ENCODE measurements at regions not wholly inside any gene's neighbourhood (a gene's known extent, or its start where the extent isn't known, plus 50 kb on each side); places are given as distances from the start of the nearest gene placed in this dataset.

DNA sequence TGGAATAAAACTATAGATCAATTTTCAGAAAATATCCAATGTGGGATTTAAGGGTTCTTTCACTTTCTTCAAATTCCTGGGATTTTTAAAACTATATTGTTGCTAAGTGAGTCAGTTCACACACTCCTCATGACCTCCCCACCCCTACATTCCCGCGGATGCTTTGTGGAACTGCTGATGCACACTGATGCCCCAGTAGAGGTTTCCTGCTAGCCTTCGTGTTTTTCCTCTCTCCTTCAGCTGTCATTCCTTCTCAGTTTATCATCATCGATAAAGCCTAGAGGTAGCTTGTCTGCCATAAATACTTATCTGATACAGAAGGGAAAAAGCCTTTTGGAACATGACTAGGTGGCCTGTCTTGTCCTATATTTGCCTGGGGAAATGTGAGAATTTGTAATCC, 67.4 kb upstream of the GALNT5 start:
- no peaks in the 10 kb centered on the region for H3K36me3 ChIP-seq (ENCODE audit: control insufficient read depth, insufficient read depth, low read length)
- H3K4me1 ChIP-seq (ENCODE audit: control insufficient read depth, insufficient read depth, low read length), result no peaks in the 10 kb centered on the region
- POLR2A ChIA-PET, result no interaction called here
- H3K27me3 ChIP-seq (ENCODE audit: control insufficient read depth, insufficient read depth, low read length), result no peaks in the 10 kb centered on the region
- CTCF ChIA-PET, result no interaction called here
- BruUV-seq (replicated peaks), result no TSS peak
- intact Hi-C loops (cut with micrococcal nuclease; ENCODE audit: unreplicated experiment), result loop anchor here (5.0 kb wide), 2 partner anchors 593 to 1823 kb away; no protein-coding TSS in a partner anchor
- no peaks in the 10 kb centered on the region for H3K9me3 ChIP-seq (ENCODE audit: control insufficient read depth, insufficient read depth, low read depth, low read length)
- no peak for TF ChIP-seq SIN3A (IDR thresholded peaks at IDR 0.05; ENCODE audit: borderline replicate concordance, insufficient read depth, low read depth, low read length)
- no peak for TF ChIP-seq POLR2AphosphoS5 (IDR thresholded peaks at IDR 0.05; ENCODE audit: low read depth, low read length)
- TF ChIP-seq, protein P1, sequence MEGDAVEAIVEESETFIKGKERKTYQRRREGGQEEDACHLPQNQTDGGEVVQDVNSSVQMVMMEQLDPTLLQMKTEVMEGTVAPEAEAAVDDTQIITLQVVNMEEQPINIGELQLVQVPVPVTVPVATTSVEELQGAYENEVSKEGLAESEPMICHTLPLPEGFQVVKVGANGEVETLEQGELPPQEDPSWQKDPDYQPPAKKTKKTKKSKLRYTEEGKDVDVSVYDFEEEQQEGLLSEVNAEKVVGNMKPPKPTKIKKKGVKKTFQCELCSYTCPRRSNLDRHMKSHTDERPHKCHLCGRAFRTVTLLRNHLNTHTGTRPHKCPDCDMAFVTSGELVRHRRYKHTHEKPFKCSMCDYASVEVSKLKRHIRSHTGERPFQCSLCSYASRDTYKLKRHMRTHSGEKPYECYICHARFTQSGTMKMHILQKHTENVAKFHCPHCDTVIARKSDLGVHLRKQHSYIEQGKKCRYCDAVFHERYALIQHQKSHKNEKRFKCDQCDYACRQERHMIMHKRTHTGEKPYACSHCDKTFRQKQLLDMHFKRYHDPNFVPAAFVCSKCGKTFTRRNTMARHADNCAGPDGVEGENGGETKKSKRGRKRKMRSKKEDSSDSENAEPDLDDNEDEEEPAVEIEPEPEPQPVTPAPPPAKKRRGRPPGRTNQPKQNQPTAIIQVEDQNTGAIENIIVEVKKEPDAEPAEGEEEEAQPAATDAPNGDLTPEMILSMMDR (IDR thresholded peaks at IDR 0.05), result no peak
- TF ChIP-seq, protein P2, sequence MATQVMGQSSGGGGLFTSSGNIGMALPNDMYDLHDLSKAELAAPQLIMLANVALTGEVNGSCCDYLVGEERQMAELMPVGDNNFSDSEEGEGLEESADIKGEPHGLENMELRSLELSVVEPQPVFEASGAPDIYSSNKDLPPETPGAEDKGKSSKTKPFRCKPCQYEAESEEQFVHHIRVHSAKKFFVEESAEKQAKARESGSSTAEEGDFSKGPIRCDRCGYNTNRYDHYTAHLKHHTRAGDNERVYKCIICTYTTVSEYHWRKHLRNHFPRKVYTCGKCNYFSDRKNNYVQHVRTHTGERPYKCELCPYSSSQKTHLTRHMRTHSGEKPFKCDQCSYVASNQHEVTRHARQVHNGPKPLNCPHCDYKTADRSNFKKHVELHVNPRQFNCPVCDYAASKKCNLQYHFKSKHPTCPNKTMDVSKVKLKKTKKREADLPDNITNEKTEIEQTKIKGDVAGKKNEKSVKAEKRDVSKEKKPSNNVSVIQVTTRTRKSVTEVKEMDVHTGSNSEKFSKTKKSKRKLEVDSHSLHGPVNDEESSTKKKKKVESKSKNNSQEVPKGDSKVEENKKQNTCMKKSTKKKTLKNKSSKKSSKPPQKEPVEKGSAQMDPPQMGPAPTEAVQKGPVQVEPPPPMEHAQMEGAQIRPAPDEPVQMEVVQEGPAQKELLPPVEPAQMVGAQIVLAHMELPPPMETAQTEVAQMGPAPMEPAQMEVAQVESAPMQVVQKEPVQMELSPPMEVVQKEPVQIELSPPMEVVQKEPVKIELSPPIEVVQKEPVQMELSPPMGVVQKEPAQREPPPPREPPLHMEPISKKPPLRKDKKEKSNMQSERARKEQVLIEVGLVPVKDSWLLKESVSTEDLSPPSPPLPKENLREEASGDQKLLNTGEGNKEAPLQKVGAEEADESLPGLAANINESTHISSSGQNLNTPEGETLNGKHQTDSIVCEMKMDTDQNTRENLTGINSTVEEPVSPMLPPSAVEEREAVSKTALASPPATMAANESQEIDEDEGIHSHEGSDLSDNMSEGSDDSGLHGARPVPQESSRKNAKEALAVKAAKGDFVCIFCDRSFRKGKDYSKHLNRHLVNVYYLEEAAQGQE (IDR thresholded peaks at IDR 0.05; ENCODE audit: insufficient read depth in 1 of 2, low read depth in 2 of 2, low read length in 1 of 2), result no peak
- no peak for TF ChIP-seq TCF7L2 (IDR thresholded peaks at IDR 0.05; ENCODE audit: low read depth, low read length)
- ATAC-seq (no peak), DNase-seq (ENCODE audit: low read depth, low spot score) (no peak)
- no peak overlapping the region for H3K27ac ChIP-seq (ENCODE audit: low read length)
- no peak overlapping the region for H3K4me3 ChIP-seq (ENCODE audit: low read depth in 2 of 2, low read length in 2 of 2)
- in situ Hi-C loops (cut with HindIII; ENCODE audit: low pct_unique_long_range_greater_than_20kb, low sequenced_read_pairs), result no loop called here

DNA sequence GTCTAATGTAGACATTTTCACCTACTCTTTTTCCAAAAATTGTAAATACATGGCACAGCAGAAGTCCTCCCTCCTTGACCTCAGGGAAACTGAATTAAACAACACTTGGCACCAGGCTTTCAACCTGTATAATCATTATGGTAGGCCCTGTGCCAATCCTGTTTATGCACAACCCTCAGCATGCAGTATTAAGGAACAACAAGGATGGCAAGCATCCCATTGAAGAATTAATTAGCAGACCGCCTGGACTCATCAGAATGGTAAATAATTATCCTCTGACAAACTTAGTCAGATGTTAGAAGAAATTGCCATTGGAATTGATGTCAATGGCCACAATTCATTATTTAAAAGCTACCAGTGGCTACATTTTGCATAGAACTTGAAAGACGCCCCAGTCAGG, 66.3 kb upstream of the GALNT5 start:
- Histone ChIP-seq H3K27ac (ENCODE audit: low read length) (no peak overlapping the region), H3K4me3 (ENCODE audit: low read depth in 2 of 2, low read length in 2 of 2) (no peak overlapping the region), H3K4me1 (ENCODE audit: control insufficient read depth, insufficient read depth, low read length) (no peaks in the 10 kb centered on the region), H3K36me3 (ENCODE audit: control insufficient read depth, insufficient read depth, low read length) (no peaks in the 10 kb centered on the region), H3K9me3 (ENCODE audit: control insufficient read depth, insufficient read depth, low read depth, low read length) (no peaks in the 10 kb centered on the region), H3K27me3 (ENCODE audit: control insufficient read depth, insufficient read depth, low read length) (no peaks in the 10 kb centered on the region)
- ChIA-PET POLR2A (no interaction called here), CTCF (no interaction called here)
- no TSS peak for BruUV-seq (replicated peaks)
- TF ChIP-seq, protein P2 (IDR thresholded peaks at IDR 0.05; ENCODE audit: insufficient read depth in 1 of 2, low read depth in 2 of 2, low read length in 1 of 2), result no peak
- TF ChIP-seq TCF7L2 (IDR thresholded peaks at IDR 0.05; ENCODE audit: low read depth, low read length) (no peak), SIN3A (IDR thresholded peaks at IDR 0.05; ENCODE audit: borderline replicate concordance, insufficient read depth, low read depth, low read length) (no peak), POLR2AphosphoS5 (IDR thresholded peaks at IDR 0.05; ENCODE audit: low read depth, low read length) (no peak)
- TF ChIP-seq, protein P1 (IDR thresholded peaks at IDR 0.05), result no peak
- intact Hi-C loops (cut with micrococcal nuclease; ENCODE audit: unreplicated experiment), result loop anchor here (5.0 kb wide), 2 partner anchors 594 to 1824 kb away; no protein-coding TSS in a partner anchor
- in situ Hi-C loops (cut with HindIII; ENCODE audit: low pct_unique_long_range_greater_than_20kb, low sequenced_read_pairs), result no loop called here
- DNase-seq (ENCODE audit: low read depth, low spot score), result no peak
- ATAC-seq, result no peak
